NCI-H146 (cell line): ENCODE measurements at regions not wholly inside any gene's neighbourhood (a gene's known extent, or its start where the extent isn't known, plus 50 kb on each side); places are given as distances from the start of the nearest gene placed in this dataset.

Source experiments
- DNase-seq: peaks from one replicate; lab custom pipeline; 2025; lab: John Stamatoyannopoulos, UW

GRCh38 chr10:124286621-124287020 lies 132.1 kb downstream of the OAT start:
- DNase-seq, result no peak

- DNase-seq, result no peak
These were observed 132.9 kb downstream of the OAT start for GRCh38 chr10:124285587-124286527.

- no peak for DNase-seq
These were observed 134.8 kb downstream of the OAT start for GRCh38 chr10:124283949-124284250.

- no peak for DNase-seq
These were observed 135.3 kb downstream of the OAT start for GRCh38 chr10:124283215-124283948.

- DNase-seq, result no peak
These were observed 136.4 kb downstream of the OAT start for GRCh38 chr10:124282326-124282725.

- DNase-seq, result no peak
These were observed 137.1 kb downstream of the OAT start for GRCh38 chr10:124281666-124282065.

GRCh38 chr10:124280916-124281315 lies 137.8 kb downstream of the OAT start:
- DNase-seq, result no peak

GRCh38 chr10:124279882-124280281 lies 138.8 kb downstream of the OAT start:
- no peak for DNase-seq

GRCh38 chr10:124279298-124279697 lies 139.4 kb downstream of the OAT start:
- DNase-seq, result no peak

- no peak for DNase-seq
These were observed 140.4 kb downstream of the OAT start for GRCh38 chr10:124278356-124278755.

- no peak for DNase-seq
These were observed 145.6 kb downstream of the OAT start for GRCh38 chr10:124273141-124273540.

- DNase-seq, result no peak
These were observed 147.0 kb downstream of the OAT start for GRCh38 chr10:124271676-124272075.

- no peak for DNase-seq
These were observed 148.0 kb downstream of the OAT start for GRCh38 chr10:124270530-124271327.

GRCh38 chr10:124268976-124269375 lies 149.7 kb downstream of the OAT start:
- DNase-seq, result no peak

- DNase-seq, result no peak
These were observed 150.7 kb downstream of the OAT start for GRCh38 chr10:124267911-124268549.

GRCh38 chr10:124267231-124267885 lies 151.4 kb downstream of the OAT start:
- DNase-seq, result no peak

GRCh38 chr10:124266468-124267230 lies 152.1 kb downstream of the OAT start:
- DNase-seq, result no peak

- DNase-seq, result no peak
These were observed 152.8 kb downstream of the OAT start for GRCh38 chr10:124265776-124266467.

GRCh38 chr10:124265391-124265745 lies 153.4 kb downstream of the OAT start:
- DNase-seq, result no peak

GRCh38 chr10:124264711-124265390 lies 153.9 kb downstream of the OAT start:
- no peak for DNase-seq
